Keratinocyte (primary cell): ENCODE measurements at regions not wholly inside any gene's neighbourhood (a gene's known extent, or its start where the extent isn't known, plus 50 kb on each side); places are given as distances from the start of the nearest gene placed in this dataset.

ENCODE experiments used
- DNase-seq: peaks from one replicate; pipeline ENCODE4 v3.0.0-alpha.2; 2011; ENCODE audit warnings: low read depth, missing footprints, low spot score
- FAIRE-seq: peaks from 2 replicates; lab custom pipeline; 2011; peaks lifted over from hg19 to GRCh38; lab: Jason Lieb, UNC
- H2AFZ ChIP-seq: 2 replicates; pipeline ENCODE4 v1.6.0; 2012; ENCODE audit warnings: low read length, control low read depth, inconsistent platforms; ENCODE audit not compliant: control insufficient read depth
- H3K27ac ChIP-seq: 2 replicates; pipeline ENCODE4 v1.5.1; 2011; ENCODE audit warnings: low read length; ENCODE audit not compliant: control insufficient read depth, insufficient read depth
- H3K27me3 ChIP-seq: 3 replicates; pipeline ENCODE4 v1.6.0; 2011; ENCODE audit warnings: low read length; ENCODE audit not compliant: control insufficient read depth, insufficient read depth; ENCODE audit errors: extremely low read depth
- H3K36me3 ChIP-seq, 2 experiments: 2 replicates in 1 of 2; 3 replicates in 1 of 2; pipeline ENCODE4 v1.5.1; 2011; ENCODE audit warnings: low read length in 2 of 2, mild to moderate bottlenecking in 1 of 2; ENCODE audit not compliant: control insufficient read depth in 2 of 2, insufficient read depth in 2 of 2; ENCODE audit errors: extremely low read depth in 1 of 2
- H3K4me1 ChIP-seq: 3 replicates; pipeline ENCODE4 v1.5.1; 2011; ENCODE audit warnings: low read length; ENCODE audit not compliant: control insufficient read depth, insufficient read depth; ENCODE audit errors: extremely low read depth
- H3K4me2 ChIP-seq: 3 replicates; pipeline ENCODE4 v1.6.0; 2011; ENCODE audit warnings: low read depth, low read length; ENCODE audit not compliant: control insufficient read depth, insufficient read depth; ENCODE audit errors: extremely low read depth
- H3K4me3 ChIP-seq, 3 experiments: fragments of 200-600 bp in 1 of 3; sonication (generic) in 1 of 3; 2 replicates in 2 of 3; 3 replicates in 1 of 3; pipeline ENCODE4 v1.5.1; 2011 to 2016; ENCODE audit warnings: low read length in 3 of 3, mild to moderate bottlenecking in 3 of 3, control low read depth in 2 of 3, inconsistent platforms in 1 of 3, low read depth in 1 of 3, mixed read lengths in 1 of 3, mixed run types in 1 of 3, moderate library complexity in 1 of 3; ENCODE audit not compliant: control insufficient read depth in 2 of 3, insufficient read depth in 2 of 3; ENCODE audit errors: extremely low read depth in 1 of 3
- H3K79me2 ChIP-seq: 2 replicates; pipeline ENCODE4 v1.6.0; 2012; ENCODE audit warnings: low read length; ENCODE audit not compliant: control insufficient read depth, insufficient read depth
- H3K9ac ChIP-seq: 3 replicates; pipeline ENCODE4 v1.6.0; 2011; ENCODE audit warnings: low read length; ENCODE audit not compliant: control insufficient read depth, insufficient read depth; ENCODE audit errors: extremely low read depth
- H3K9me1 ChIP-seq: 3 replicates; pipeline ENCODE4 v1.6.0; 2011; ENCODE audit warnings: low read length; ENCODE audit not compliant: control insufficient read depth, insufficient read depth; ENCODE audit errors: extremely low read depth
- H3K9me3 ChIP-seq: 2 replicates; pipeline ENCODE4 v1.5.1; 2012; ENCODE audit warnings: low read depth, low read length; ENCODE audit not compliant: control insufficient read depth
- H4K20me1 ChIP-seq: 3 replicates; pipeline ENCODE4 v1.6.0; 2011; ENCODE audit warnings: low read length; ENCODE audit not compliant: control insufficient read depth, insufficient read depth; ENCODE audit errors: extremely low read depth
- EZH2 ChIP-seq: IDR thresholded peaks from one replicate; pipeline ENCODE4 v1.6.1; 2012; ENCODE audit warnings: inconsistent platforms, mild to moderate bottlenecking, low read length, moderate library complexity
- dilution Hi-C: fragments of 300-500 bp; cut with MboI; formaldehyde crosslinking; loops from one replicate; pipeline ENCODE4 v1.7.0; 2020; ENCODE audit warnings: low sequenced_read_pairs; ENCODE audit not compliant: extremely low pct_ligation_motif_present
- TF ChIP-seq, protein P1 (sequence below), 3 experiments: IDR thresholded peaks in 1 of 3; conservative IDR thresholded peaks in 1 of 3; optimal IDR thresholded peaks in 1 of 3; 2 replicates in 2 of 3; 3 replicates in 1 of 3; pipeline versions ENCODE3 to v1.5.1; 2011; ENCODE audit warnings: low read length in 3 of 3, mild to moderate bottlenecking in 3 of 3, moderate library complexity in 2 of 3, control low read depth in 1 of 3, inconsistent platforms in 1 of 3; ENCODE audit not compliant: insufficient read depth in 2 of 3; ENCODE audit errors: extremely low read depth in 1 of 3

DNA sequence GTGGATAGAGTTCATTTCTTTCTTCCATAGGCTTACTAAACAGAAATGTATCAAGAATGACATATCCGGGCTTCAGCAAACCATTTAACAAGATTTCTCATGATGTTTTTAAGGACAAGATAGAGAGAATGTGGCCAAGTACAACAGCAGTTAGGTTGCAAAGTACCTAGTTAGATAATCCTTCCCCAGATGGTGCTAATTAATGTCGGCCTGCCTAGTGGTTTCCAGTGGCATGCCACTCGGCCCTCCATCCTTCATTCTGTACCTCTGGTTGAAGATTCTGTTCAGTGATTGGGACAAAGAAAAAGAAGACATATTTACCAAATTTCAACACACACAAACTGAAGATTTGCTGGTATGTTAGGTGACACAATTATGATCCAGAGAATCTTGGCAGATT is 212.1 kb downstream of the MACC1 start:
- Histone ChIP-seq H3K4me3 (no peak overlapping the region), H3K36me3 (no peaks in the 10 kb centered on the region), H2AFZ (no peak overlapping the region), H3K9me1 (no peaks in the 10 kb centered on the region), H3K27me3 (no peaks in the 10 kb centered on the region), H3K4me1 (no peaks in the 10 kb centered on the region), H4K20me1 (no peaks in the 10 kb centered on the region), H3K9me3 (no peaks in the 10 kb centered on the region), H3K27ac (no peak overlapping the region), H3K9ac (no peak overlapping the region), H3K4me2 (no peak overlapping the region), H3K79me2 (no peaks in the 10 kb centered on the region)
- DNase-seq (no peak), FAIRE-seq (no peak)
- TF ChIP-seq, protein P1, sequence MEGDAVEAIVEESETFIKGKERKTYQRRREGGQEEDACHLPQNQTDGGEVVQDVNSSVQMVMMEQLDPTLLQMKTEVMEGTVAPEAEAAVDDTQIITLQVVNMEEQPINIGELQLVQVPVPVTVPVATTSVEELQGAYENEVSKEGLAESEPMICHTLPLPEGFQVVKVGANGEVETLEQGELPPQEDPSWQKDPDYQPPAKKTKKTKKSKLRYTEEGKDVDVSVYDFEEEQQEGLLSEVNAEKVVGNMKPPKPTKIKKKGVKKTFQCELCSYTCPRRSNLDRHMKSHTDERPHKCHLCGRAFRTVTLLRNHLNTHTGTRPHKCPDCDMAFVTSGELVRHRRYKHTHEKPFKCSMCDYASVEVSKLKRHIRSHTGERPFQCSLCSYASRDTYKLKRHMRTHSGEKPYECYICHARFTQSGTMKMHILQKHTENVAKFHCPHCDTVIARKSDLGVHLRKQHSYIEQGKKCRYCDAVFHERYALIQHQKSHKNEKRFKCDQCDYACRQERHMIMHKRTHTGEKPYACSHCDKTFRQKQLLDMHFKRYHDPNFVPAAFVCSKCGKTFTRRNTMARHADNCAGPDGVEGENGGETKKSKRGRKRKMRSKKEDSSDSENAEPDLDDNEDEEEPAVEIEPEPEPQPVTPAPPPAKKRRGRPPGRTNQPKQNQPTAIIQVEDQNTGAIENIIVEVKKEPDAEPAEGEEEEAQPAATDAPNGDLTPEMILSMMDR (optimal IDR thresholded peaks at IDR 0.05 in 1 of 3, IDR thresholded peaks at IDR 0.05 in 1 of 3, conservative IDR thresholded peaks at IDR 0.05 in 1 of 3; ENCODE audit: extremely low read depth in 1 of 3, insufficient read depth in 2 of 3, low read length in 3 of 3): no peak
- TF ChIP-seq EZH2: no peak
- dilution Hi-C loops: no loop called here

GRCh38 chr7:19999681-20000080 is 217.5 kb downstream of the MACC1 start:
- TF ChIP-seq, protein P1 (optimal IDR thresholded peaks at IDR 0.05 in 1 of 3, IDR thresholded peaks at IDR 0.05 in 1 of 3, conservative IDR thresholded peaks at IDR 0.05 in 1 of 3; ENCODE audit: extremely low read depth in 1 of 3, insufficient read depth in 2 of 3, low read length in 3 of 3): no peak
- no peak for TF ChIP-seq EZH2
- FAIRE-seq (no peak), DNase-seq (no peak)
- H3K27me3 ChIP-seq: no peaks in the 10 kb centered on the region
- dilution Hi-C loops: no loop called here
- no peak overlapping the region for H3K27ac ChIP-seq
- no peak overlapping the region for H3K4me3 ChIP-seq
- H3K9ac ChIP-seq: no peak overlapping the region
- no peaks in the 10 kb centered on the region for H4K20me1 ChIP-seq
- H3K4me1 ChIP-seq: no peaks in the 10 kb centered on the region
- H3K9me3 ChIP-seq: no peaks in the 10 kb centered on the region
- H3K9me1 ChIP-seq: no peaks in the 10 kb centered on the region
- no peaks in the 10 kb centered on the region for H3K79me2 ChIP-seq
- H2AFZ ChIP-seq: no peak overlapping the region
- no peaks in the 10 kb centered on the region for H3K36me3 ChIP-seq
- no peak overlapping the region for H3K4me2 ChIP-seq
